ENCODE measurements at regions not wholly inside any gene's neighbourhood (a gene's known extent, or its start where the extent isn't known, plus 50 kb on each side); places are given as distances from the start of the nearest gene placed in this dataset.

DNA sequence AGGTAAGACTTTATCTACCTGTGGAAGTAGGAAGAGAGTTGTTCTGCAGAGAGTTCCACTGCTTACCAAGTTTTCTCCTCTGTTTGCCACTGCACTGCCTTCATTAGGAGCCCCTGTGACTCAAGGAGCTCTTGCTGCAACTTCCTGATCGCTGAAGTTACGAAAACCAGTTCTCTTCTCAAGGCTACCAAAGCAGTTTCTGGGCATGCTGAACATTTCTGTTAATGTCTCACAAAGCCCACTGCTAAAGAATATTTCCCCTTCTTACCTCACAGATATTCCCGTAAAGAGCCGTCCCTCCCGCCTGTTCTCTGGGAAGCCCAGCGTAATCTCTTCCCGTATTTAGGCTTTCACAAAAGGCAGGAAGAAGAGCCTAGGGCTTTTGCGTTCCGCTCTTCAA, 82.6 kb upstream of the OXGR1 start:
- Histone ChIP-seq H3K27ac (peak overlapping the region in 1 of 5 donors; percentile 9), H3K4me1 (no peaks in the 10 kb centered on the region), H3K36me3 (no peaks in the 10 kb centered on the region), H3K27me3 (no peaks in the 10 kb centered on the region), H3K9me3 (peaks cover 0 to 24% (median 12%) of the 10 kb centered on the region in 4 donors), H3K4me3 (no peak overlapping the region)
- DNase-seq: no peak
- 73 to 86% (median 82%) methylated on average over 9 of the region's 9 CpGs for WGBS, 5 donors
- intact Hi-C loops (cut with DNase I; ENCODE audit: low total_unique reads): no loop called here
- TF ChIP-seq CTCF (IDR thresholded peaks at IDR 0.05) (no peak), POLR2AphosphoS5 (IDR thresholded peaks at IDR 0.05) (no peak), POLR2A (IDR thresholded peaks at IDR 0.05) (no peak), EP300 (IDR thresholded peaks at IDR 0.05) (no peak)

DNA sequence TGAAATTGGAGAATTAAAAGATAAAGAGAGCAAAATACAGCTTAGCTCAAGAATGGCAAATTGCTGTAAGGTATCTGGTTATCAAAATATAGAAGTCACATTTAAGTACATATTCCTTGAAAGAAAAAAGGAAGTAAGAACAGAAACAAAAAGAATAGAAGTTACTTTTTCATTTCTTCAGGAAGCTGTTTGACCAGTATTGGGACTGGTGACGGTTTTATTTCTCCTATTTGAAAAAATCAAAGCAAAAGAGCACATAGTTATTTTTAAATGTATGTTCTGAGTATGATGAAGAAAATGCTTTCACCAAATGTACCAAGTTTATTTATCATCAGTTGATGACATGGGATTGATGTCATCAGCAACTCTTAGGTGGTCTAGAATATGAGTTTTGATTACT, 83.1 kb upstream of the OXGR1 start:
- no peaks in the 10 kb centered on the region for H3K36me3 ChIP-seq
- H3K27me3 ChIP-seq: no peaks in the 10 kb centered on the region
- peaks cover 0 to 24% (median 12%) of the 10 kb centered on the region in 4 donors for H3K9me3 ChIP-seq
- intact Hi-C loops (cut with DNase I; ENCODE audit: low total_unique reads): no loop called here
- WGBS, 5 donors: 59 to 81% (median 71%) methylated on average over 1 of the region's 1 CpG
- no peak overlapping the region for H3K4me3 ChIP-seq
- H3K4me1 ChIP-seq: no peaks in the 10 kb centered on the region
- no peak for TF ChIP-seq EP300 (IDR thresholded peaks at IDR 0.05)
- no peak for TF ChIP-seq CTCF (IDR thresholded peaks at IDR 0.05)
- TF ChIP-seq POLR2AphosphoS5 (IDR thresholded peaks at IDR 0.05): no peak
- H3K27ac ChIP-seq: peak overlapping the region in 1 of 5 donors; percentile 9
- no peak for DNase-seq

- no peaks in the 10 kb centered on the region for H3K36me3 ChIP-seq
- H3K27me3 ChIP-seq: no peaks in the 10 kb centered on the region
- no peaks in the 10 kb centered on the region for H3K4me1 ChIP-seq
- no peak for DNase-seq
- intact Hi-C loops (cut with DNase I; ENCODE audit: low total_unique reads): no loop called here
- WGBS, 5 donors: 69 to 91% (median 83%) methylated on average over 1 of the region's 1 CpG
- no peak overlapping the region for H3K27ac ChIP-seq
- peaks cover 0 to 12% (median 3%) of the 10 kb centered on the region in 4 donors for H3K9me3 ChIP-seq
- TF ChIP-seq CTCF (IDR thresholded peaks at IDR 0.05) (no peak), POLR2A (IDR thresholded peaks at IDR 0.05) (no peak), EP300 (IDR thresholded peaks at IDR 0.05) (no peak), POLR2AphosphoS5 (IDR thresholded peaks at IDR 0.05) (no peak)
- no peak overlapping the region for H3K4me3 ChIP-seq
Measured at GRCh38 chr13:97079726-97080125, 85.5 kb upstream of the OXGR1 start.

DNA sequence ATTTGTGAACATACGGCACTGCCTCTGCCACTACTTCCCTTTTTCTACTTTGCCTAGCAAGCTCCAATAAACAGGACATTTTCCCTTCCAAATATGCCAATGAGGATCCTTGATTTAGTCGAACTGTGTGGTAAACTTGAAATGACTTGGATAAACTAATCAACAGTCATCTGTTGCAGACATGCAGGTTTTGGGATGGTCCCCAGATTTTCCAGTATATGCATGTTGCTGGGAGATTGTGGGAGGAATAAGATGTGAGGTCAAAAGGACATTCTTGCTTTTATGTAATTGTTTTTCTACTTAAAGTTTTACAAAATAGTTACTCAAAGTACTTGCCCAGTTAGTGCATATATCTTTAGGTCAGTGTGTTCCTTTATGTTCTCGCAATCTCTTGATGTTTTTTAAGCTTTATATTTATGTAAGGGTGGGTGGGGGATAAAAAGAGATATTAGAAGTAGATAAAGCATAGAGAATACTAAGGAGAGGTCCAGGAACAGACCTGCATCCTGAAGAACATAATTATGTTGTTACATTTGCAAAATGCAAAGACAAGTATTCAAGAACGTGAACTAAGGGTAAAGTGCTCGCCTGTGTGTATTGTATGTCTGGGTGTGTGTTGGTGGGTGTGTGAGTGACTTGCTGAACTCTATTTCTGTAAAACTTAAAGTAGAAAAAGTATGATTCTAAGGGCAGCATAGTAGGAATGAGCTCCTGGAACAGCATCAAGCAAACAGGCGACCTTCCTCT, 88.4 kb upstream of the OXGR1 start:
- H3K4me1 ChIP-seq: no peaks in the 10 kb centered on the region
- H3K27me3 ChIP-seq: no peaks in the 10 kb centered on the region
- WGBS, 5 donors: 81 to 93% (median 87%) methylated on average over 6 of the region's 6 CpGs
- H3K36me3 ChIP-seq: no peaks in the 10 kb centered on the region
- TF ChIP-seq POLR2AphosphoS5 (IDR thresholded peaks at IDR 0.05) (no peak), EP300 (IDR thresholded peaks at IDR 0.05) (no peak), POLR2A (IDR thresholded peaks at IDR 0.05) (no peak), CTCF (IDR thresholded peaks at IDR 0.05) (no peak)
- DNase-seq: no peak
- H3K4me3 ChIP-seq: no peak overlapping the region
- H3K9me3 ChIP-seq: peaks cover 0 to 10% (median 4%) of the 10 kb centered on the region in 4 donors
- intact Hi-C loops (cut with DNase I; ENCODE audit: low total_unique reads): no loop called here
- no peak overlapping the region for H3K27ac ChIP-seq

Data from stomach (tissue), 8 donors.